ENCODE measurements at regions not wholly inside any gene's neighbourhood (a gene's known extent, or its start where the extent isn't known, plus 50 kb on each side); places are given as distances from the start of the nearest gene placed in this dataset.

DNA sequence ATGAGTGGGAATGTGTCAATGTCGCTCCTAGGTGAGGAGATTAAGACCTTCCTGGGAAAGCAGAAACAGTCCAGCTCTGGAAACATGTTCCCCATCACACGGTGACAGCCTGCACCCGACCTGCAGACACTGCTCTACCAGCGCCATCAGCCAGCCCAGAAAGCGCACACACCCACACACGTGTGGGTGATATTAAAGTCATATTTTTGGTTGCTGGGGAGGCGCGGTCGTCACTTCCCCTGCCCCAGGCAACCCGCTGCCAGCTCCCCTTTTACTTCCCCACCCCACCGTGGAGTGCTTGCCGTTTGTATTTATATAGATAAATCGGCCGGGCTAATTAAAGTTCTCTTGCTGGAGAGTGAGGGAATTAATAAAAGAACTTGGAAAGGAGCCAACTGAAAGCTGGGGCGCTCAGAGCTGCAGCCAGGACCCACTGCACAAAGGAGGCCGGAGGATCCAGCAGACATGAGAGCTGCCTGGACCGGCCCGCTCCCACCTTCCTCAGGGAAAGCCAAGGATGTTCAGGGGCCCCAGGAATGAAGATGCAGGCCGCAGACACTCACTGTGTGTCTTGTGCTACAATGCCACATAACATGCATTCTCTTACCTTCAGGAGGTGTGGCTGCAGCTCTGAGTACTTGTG, 145.2 kb upstream of the UNC5B start:
- no peak overlapping the region for H3K4me3 Mint-ChIP-seq
- DNase-seq = no peak
- TF ChIP-seq, protein P1, sequence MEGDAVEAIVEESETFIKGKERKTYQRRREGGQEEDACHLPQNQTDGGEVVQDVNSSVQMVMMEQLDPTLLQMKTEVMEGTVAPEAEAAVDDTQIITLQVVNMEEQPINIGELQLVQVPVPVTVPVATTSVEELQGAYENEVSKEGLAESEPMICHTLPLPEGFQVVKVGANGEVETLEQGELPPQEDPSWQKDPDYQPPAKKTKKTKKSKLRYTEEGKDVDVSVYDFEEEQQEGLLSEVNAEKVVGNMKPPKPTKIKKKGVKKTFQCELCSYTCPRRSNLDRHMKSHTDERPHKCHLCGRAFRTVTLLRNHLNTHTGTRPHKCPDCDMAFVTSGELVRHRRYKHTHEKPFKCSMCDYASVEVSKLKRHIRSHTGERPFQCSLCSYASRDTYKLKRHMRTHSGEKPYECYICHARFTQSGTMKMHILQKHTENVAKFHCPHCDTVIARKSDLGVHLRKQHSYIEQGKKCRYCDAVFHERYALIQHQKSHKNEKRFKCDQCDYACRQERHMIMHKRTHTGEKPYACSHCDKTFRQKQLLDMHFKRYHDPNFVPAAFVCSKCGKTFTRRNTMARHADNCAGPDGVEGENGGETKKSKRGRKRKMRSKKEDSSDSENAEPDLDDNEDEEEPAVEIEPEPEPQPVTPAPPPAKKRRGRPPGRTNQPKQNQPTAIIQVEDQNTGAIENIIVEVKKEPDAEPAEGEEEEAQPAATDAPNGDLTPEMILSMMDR (IDR thresholded peaks at IDR 0.05) = no peak
- peaks cover 53% of the 10 kb centered on the region for H3K27me3 Mint-ChIP-seq (ENCODE audit: insufficient read depth)
- H3K36me3 Mint-ChIP-seq (ENCODE audit: low read depth) = no peaks in the 10 kb centered on the region
- no peaks in the 10 kb centered on the region for H3K9me3 Mint-ChIP-seq
- H3K4me1 Mint-ChIP-seq (ENCODE audit: low read depth) = peaks cover 7% of the 10 kb centered on the region; the same call in 1 of the 2 replicates
- H3K27ac Mint-ChIP-seq = no peak overlapping the region

DNA sequence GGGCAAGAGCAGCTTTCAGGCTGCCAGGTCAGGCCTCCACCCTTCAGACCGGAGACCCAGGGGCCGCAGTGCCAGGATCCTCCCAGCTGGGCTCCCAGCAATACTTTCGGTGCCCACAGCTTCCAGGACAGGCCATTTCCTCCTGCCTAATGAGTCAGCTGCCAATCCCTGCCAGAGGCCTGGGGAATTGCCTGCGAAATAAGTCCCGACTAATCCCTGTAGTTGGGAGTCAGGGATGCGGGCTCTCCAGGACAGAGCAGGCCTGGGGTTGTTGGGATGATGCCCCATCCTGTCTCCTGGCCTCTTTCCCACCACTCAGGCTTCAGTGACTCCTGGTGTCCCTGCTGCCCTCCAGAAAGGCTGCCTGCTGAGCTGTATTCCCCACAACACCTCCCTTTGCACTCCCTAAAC, 143.5 kb upstream of the UNC5B start:
- TF ChIP-seq, protein P1 (IDR thresholded peaks at IDR 0.05) = no peak
- Mint-ChIP-seq H3K4me3 (no peak overlapping the region), H3K4me1 (ENCODE audit: low read depth) (peaks cover 7% of the 10 kb centered on the region; the same call in 1 of the 2 replicates), H3K27me3 (ENCODE audit: insufficient read depth) (peaks cover 51% of the 10 kb centered on the region), H3K27ac (no peak overlapping the region), H3K36me3 (ENCODE audit: low read depth) (no peaks in the 10 kb centered on the region), H3K9me3 (no peaks in the 10 kb centered on the region)
- peak; percentile 11 for DNase-seq

DNA sequence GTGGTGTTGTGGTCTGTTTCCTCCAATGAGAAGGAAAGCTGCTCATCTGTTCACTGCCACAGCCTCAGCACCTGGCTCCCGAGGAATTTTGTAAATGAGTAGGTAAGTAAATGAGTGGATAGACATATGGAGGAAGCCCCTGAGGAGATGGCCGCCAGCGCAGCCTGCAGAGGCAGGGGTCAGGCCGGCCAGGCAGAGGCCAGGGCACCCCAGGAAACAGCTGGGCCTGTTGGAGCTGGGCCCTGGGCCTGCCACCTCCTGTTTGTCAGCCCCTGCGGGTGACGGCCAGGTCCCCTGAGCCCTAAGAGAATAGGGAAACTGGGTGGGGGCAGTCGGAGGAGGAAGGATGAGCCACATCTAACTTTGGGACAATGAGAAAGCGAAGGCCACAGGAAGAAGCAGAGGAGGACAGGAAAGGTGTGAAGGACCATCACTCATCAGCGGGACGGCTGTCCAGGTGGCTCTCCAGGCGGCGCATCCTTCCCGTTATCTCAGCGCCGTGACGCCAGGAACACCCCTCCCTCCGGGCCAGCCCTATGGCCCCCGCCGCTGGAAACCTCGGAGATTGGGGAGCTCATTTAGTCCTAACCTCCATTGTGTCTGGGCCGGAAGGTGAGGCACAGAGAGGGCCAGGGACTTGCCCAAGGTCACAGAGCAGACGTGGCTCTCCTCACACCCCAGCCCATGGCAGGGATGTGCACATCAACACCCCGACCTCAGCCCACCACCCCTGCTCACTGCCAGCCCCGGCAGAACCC, 142.3 kb upstream of the UNC5B start:
- peaks cover 56% of the 10 kb centered on the region for H3K27me3 Mint-ChIP-seq (ENCODE audit: insufficient read depth)
- no peak overlapping the region for H3K27ac Mint-ChIP-seq
- TF ChIP-seq, protein P1 (IDR thresholded peaks at IDR 0.05) = no peak
- H3K4me3 Mint-ChIP-seq = no peak overlapping the region
- H3K36me3 Mint-ChIP-seq (ENCODE audit: low read depth) = no peaks in the 10 kb centered on the region
- H3K4me1 Mint-ChIP-seq (ENCODE audit: low read depth) = no peaks in the 10 kb centered on the region
- DNase-seq = no peak
- no peaks in the 10 kb centered on the region for H3K9me3 Mint-ChIP-seq

DNA sequence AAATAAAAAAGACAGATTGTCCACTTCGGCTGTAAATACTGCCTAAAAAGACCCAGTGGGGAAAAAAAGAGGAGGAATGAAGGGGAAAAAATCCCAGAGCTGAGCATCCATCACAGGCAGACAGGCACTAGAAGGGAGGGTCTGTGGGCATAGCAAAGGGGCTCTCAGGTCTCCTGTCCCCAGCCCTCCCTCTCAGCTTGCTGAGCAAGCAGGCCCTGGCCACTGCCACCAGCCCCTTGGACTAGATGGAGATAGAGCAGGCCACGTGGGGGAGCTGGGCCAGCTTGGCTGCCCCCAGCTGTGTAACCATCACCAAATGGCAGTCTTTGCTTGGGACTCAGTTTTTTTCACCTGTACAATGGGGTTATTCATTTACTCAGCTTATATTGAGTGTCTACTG, 141.6 kb upstream of the UNC5B start:
- TF ChIP-seq, protein P1 (IDR thresholded peaks at IDR 0.05) = no peak
- H3K4me3 Mint-ChIP-seq = no peak overlapping the region
- no peaks in the 10 kb centered on the region for H3K36me3 Mint-ChIP-seq (ENCODE audit: low read depth)
- H3K4me1 Mint-ChIP-seq (ENCODE audit: low read depth) = no peaks in the 10 kb centered on the region
- no peak for DNase-seq
- H3K27me3 Mint-ChIP-seq (ENCODE audit: insufficient read depth) = peaks cover 58% of the 10 kb centered on the region
- no peak overlapping the region for H3K27ac Mint-ChIP-seq
- H3K9me3 Mint-ChIP-seq = no peaks in the 10 kb centered on the region

DNA sequence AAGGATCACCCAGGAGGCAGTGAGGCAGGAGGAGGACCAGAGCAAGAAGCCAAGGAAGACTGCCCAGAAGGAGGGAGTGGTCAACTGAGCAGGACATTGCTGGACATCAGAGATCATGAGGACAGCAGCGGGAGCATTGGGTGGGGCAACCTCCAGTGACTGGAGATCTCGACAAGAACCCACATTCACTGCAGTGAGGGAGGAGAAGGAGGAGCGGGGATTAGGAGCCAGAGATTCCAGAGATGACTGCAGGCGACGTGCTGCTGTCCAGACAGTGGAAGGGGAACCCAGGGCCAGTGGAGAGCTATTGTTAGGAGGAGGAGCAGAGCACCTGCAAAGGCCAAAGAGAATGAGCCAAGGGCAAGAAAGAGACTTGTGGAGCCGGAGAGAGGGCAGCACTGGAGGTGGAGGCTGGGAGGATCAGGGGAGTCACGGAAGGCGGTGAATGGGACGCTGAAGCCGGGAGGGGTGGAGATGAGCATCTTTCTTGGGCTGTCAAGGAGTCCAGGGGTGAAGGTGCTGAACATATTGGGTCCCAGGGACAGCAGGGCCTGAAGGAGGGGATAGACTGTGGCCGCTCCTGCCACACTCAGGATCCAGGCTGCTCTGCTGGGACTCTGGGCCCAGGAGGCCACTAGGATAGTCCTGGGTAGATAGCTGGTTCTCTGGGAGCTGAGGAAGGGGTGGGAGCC, 140.1 kb upstream of the UNC5B start:
- H3K9me3 Mint-ChIP-seq = no peaks in the 10 kb centered on the region
- no peak overlapping the region for H3K27ac Mint-ChIP-seq
- H3K4me3 Mint-ChIP-seq = no peak overlapping the region
- no peaks in the 10 kb centered on the region for H3K4me1 Mint-ChIP-seq (ENCODE audit: low read depth)
- TF ChIP-seq, protein P1 (IDR thresholded peaks at IDR 0.05) = no peak
- H3K36me3 Mint-ChIP-seq (ENCODE audit: low read depth) = no peaks in the 10 kb centered on the region
- peaks cover 60% of the 10 kb centered on the region for H3K27me3 Mint-ChIP-seq (ENCODE audit: insufficient read depth)
- DNase-seq = no peak

Data from HFFc6 (cell line).